A172 (cell line): ENCODE measurements at regions not wholly inside any gene's neighbourhood (a gene's known extent, or its start where the extent isn't known, plus 50 kb on each side); places are given as distances from the start of the nearest gene placed in this dataset.
A peak's percentile ranks its signal among the peaks of the same experiment; 100 is the strongest.

Experiments
- DNase-seq: peaks from one replicate; pipeline ENCODE4 v3.0.0-alpha.2; 2015; ENCODE audit warnings: low spot score

DNA sequence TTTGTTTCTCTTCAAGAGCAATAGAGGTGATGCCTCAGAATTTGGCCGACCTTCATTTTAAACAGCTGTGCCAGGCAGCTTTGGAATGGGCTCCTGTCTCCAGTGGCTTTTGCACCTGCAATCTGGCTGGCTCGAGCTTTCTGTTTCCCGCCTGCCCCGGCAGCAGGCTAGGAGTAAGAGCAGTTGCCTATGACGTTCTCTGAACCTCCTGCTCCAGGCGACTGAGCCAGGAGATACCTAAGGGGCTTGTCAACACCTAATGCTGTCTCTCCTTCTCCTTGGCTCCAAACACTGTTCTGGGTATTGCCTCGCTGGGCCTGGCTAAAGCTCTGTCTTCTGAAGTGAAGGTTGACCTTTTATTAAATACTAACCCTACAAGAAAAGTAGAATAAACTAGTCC lies 229.9 kb downstream of the LRRN1 start:
- DNase-seq, result no peak

DNA sequence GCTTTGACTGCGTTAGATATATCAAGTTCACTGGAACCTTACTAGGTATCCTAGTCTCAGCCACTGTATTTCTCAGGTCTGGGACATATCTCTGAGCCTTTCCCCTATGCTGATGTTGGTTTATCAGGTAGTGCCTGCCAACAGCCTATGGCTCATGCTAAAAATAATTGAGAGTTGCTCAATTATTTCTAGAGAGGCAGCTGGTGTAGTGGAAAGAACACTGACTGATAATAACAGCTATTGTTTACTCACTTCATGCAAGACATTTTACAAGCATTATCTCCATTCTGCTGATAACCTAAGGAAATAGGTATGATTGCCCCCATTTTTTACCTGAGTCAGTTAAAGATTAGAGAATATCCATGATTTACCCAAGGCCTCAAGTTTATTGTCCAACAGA lies 231.4 kb downstream of the LRRN1 start:
- DNase-seq, result no peak

DNA sequence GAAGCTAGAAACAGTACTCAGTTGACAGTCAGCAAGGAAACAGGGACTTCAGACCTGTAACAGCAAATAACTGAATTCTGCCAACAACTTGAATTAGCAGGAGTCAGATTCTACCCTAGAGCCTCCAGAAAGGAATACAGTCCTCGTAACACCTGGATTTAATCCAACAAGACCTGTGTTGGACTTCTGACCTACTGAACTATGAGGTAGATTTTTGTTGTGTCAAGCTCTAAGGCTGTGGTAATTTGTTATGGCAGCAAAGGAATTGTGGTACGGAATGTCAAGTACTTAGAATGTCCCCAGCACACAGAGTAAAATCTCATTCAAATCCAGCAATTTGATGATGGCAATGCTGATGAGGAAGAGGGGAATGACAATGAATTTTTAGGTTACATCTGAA lies 234.1 kb downstream of the LRRN1 start:
- DNase-seq, result no peak

DNA sequence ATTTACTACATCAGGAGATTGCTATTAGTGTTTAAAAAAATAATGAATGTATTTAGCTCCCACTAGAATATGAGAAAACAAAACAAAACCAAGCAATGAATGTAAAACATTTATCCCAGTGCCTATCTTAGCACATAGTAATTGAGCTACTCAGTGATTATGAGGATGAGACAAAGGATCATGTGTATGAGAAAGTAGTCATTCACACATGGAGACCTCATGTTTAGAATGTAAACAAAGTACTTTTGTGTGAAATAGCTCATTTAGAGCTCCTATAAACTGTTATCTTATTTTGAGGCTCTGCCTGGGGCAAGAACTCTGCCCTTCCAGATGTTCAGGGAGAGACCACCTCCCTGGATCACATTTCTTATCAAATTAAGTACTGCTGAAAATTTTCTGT lies 236.8 kb downstream of the LRRN1 start:
- DNase-seq, result no peak

DNA sequence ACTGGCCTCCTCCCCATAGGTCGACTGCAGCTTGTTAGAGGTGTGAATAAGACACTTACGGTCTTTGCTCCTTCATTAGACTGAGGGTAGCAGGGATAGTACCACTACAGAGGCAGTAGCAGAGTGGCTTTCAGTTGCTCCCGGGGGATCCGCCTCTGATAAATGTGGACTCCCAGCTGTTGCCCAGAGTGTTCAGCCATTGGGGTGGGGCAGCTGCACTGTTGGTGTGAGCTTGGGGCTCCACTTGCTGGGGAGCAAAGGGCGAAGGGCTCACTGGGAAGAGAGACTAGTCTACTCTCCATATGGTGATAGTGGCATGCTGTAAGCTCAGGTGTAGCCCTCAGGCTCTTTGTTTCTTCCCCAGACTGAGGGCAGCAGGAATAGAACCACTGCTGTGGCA lies 239.1 kb downstream of the LRRN1 start:
- DNase-seq, result no peak

DNA sequence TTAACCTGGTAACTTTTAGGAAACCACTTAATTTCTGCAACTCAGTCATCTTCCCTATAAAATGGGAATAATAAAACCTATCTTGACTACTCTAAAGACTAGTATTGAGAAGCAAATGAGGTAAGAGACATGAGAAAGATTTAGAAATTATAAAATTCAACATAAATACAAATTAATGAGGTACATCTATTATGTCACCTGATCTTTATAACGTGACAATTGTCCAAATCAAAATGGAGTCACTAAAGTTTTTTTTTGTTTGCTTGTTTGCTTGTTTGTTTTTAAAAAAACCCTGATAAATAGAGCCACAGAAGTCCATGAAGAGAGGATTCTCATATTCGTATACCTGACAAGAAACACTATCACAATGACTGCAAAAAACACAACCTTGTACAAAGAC lies 242.8 kb downstream of the LRRN1 start:
- DNase-seq, result no peak

DNA sequence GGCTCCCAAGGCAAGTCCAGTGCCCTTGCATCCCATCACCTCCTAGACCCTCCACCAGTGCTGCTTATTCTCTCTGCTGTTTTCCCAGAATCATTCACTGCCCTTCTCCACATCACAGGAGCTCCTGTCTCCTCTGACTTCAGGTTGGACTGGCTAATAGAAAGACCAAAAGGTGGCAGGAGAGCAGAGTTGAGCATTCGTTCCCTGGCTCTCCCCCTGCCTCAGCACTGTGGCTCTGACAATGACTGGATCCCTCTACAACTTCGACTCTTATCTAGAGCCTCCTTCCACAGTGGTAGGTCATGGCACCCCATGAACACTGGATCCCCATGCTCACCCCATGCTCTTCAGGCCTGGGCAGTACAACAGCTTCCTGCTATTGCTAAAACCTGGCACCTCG lies 243.6 kb downstream of the LRRN1 start:
- no peak for DNase-seq

DNA sequence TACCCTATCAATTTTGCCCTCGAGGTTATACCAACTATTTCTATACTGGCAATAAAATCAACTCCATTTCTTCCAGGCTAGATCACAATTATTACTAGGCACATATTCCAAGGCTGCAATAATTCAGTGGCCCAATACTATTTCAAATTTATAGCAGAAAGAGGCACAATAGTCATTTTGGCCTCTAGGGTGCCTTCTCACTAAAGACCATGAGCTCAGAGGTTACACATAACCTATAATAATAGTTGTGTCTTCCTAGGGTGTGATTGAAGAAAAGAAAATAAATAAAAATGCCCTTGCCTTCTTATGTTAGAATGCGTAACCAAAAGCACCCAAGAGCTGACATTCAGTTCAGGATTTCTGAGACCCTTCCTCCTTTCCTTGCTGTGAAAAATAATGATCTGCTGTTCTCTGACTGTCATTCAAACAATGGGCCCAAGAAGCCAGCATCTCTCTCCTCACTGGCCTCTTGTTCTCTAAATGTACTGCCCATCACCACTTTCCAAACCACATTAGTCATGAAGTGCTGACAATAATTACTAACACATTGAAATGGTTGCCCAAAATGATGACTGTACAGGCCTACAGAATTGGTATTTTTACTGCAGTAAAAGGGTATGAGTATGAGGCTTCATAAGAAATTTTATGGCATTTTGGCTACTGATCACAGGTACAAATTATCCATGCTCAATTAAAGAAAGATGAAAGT lies 244.8 kb downstream of the LRRN1 start:
- DNase-seq, result no peak

DNA sequence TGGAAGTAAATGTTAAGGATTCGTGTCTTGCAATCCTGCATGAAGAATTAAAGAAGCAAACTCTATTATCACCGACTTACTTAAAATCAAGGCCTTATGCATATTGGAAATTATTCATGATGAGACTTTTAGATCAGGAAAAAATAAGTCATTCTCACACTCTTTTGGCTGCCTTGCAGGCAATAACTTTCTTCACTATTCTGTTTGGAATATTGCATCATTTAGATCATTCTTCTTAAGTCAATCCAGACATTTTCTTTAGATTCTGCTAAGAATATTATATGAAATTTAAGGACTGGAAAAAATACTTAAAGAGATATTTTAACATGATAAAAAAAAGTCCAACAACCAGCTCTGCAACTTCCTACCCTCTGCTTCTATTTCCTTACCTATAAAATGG lies 245.4 kb downstream of the LRRN1 start:
- DNase-seq, result no peak

DNA sequence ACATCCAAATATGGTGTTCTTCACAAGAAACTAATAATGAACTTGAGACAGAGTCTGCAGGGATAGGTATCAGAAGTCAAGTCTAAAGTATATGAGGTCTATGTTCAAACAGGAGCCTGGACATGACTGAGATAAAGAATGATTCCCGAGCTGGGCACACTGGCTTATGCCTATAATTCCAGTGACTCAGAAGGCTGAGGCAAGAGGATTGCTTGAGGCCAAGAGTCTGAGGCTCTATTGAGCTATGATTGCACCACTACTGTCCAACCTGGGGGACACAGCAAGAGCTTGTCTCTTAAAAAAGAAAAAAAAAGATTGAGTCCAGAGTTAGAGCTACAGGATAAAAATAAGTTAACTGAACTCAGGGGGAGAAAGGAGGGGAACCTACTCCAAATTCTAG lies 246.5 kb downstream of the LRRN1 start:
- DNase-seq, result no peak

DNA sequence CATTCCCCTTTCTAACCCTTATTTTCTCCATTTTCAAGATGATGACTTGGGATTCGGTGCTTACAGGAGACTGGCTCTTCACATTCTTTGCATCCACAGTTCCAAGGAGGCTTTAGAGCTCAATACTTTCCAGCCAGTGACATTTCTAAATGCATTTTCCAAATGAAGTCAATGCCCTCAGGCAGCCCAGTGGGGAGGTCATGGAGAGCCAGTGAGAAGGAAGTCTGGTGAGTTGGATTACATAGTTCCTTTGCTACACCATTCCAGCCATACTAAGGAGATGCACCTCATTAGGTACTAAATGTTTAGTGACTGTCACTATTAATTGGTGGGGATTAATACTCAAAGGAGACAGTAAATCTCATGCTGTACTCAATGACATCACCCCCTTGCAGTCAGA lies 248.1 kb downstream of the LRRN1 start:
- DNase-seq, result no peak

DNA sequence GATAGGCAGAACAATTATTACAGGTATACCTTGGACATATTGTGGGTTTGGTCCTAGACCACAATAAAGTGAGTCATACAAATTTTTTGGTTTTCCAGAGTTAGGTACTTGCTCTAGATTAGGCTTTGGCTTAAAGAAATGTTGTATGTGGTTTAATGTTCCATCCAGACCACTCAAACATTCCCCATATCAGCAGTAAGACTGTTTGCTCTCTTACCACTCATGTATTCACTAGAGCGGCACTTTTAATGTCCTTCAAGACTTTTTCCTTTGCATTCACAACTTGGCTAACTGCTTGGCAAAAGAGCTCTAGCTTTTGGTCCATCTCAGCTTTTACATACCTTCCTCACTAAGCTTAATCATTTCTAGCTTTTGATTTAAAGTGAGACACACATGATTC lies 250.5 kb upstream of the SETMAR start:
- no peak for DNase-seq

DNA sequence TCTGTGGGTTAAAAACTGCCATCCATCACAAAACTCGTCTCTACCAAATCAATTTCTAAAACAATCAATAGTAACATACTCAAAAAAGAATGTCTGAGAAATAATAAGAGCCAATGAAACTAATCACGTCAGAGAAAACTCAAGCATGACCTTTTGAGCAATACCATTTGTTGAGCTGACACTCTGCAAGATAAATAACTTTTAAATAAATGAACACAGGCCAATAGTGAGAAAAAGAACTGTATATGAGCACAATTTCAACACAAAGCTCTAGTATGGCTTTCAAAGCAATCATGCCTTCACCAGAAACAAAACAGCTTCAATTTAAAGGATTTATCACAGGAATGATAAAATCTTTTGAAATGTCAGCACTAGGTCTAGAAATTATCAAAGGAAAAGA lies 249.2 kb upstream of the SETMAR start:
- DNase-seq, result no peak

DNA sequence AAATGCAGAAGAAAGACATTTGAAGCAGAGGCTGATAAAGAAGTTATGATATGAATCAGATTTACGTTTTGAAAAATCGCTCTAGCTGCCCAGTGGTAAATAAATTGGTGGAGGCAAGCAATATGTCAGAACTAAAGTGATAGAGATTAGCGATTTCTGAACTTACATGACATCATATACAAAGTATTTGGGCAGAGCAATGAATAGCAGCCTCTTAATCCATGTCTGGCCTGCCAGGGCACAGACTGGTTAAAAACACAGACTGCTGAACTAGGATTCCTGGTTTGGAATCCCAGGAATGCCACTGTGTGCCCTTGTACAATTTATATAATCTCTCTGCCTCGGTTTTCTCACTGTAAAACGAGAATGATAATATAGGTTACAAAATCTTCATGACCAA lies 243.1 kb upstream of the SETMAR start:
- peak; percentile 34 for DNase-seq

DNA sequence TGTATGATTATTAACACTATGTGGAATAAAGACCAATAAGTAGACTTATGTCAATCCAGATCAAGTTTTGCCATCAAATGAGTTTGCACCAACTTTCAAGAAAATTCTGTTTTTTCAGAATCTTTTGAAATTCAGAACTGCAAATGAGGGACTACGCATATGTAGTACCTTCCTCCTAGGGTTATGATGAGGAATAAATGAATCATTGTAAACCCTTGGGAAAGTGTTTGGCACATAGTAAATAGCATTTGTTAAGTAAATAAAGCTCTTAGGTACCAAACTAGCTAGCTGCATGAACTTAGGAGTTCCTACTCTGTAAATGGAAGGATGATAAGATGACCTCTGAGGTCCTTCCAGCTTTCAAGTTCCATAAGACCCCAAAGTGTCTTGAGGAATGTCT lies 242.6 kb upstream of the SETMAR start:
- DNase-seq, result no peak

DNA sequence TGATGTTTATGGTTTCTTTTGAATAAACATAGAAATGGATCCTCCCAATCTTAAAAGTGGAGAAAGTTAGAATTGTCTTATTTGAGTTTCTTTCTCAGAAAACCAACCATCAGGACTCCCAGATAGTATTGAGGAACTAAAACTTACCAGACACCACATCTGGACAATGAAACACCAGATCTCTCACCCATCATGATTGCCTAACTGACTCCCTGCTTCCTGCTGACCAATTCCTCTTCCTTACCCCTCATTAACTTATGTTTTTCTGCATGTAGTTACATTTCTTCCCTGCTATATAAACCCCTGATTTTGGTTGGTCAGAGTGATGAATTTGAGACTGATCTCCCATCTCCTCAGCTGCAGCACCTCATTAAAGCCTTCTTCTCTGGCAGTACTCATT lies 242.0 kb upstream of the SETMAR start:
- DNase-seq, result no peak

DNA sequence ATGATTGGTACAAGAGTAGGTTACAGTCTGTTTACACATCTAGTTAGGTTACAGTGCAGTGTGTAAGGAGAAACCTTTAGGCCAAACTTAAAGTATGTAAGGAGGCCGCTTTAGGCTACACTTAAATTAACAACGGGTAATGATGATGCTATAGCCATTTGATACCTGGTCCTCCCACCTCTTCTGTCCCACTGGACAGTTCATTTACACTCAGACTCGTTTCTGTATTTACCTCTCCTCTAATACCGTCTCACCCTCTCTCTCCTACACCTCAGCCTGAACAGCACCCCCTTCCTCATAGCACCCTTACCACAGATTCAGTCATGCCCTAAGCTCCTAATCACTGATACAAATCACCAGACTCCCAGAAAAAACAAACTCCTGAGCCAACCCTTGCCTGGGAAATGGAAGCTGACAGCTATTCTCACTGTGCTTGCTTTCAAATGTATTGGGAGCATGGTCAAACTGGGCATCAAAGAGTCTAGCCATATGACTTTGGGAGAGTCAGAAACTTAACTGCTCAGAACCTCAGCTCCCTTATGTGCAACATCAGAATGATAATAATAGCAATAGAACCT lies 241.3 kb upstream of the SETMAR start:
- DNase-seq, result no peak

DNA sequence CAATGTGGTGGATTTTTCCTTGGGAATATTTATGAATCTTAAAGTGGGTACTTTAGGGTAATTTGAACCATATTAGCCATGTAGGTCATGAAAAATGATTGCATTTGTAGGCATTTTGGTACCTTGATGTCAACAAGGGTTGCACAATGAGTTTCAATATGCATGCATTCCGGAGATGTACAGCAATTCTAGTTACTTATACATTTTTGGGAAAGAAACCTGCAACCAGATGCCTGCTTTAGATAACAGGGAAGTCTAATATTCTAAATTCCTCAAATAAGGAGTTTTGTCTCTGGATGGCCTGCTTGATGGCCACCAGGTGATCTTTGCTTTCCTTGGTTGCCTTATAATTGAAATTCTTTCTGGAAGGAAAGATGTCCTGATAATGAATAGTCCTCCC lies 240.5 kb upstream of the SETMAR start:
- DNase-seq, result no peak

DNA sequence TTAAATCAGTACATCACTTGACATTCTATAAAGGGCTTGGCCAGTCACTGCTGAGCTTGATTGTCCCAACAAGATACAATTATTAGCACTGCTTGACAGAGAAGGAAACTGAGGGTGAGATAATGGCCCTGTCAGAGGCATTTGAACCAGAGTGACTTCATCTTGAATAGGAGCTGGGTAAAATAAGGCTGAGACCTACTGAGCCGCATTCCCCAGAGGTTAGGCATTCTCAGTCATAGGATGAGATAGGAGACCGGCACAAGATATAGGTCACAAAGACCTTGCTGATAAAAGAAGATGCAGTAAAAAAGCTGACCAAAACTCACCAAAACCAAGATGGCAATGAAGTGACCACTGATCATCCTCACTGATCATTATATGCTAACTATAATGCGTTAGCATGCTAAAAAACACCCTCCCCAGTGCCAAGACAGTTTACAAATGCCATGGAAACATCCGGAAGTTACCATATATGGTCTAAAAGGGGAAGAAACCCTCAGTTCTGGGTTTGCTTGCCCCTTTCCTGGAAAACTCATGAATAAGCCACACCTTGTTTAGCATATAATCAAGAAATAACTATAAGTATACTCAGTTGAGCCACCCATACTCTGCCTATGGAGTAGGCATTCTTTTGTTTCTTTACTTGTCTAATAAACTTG lies 239.1 kb upstream of the SETMAR start:
- DNase-seq, result no peak

DNA sequence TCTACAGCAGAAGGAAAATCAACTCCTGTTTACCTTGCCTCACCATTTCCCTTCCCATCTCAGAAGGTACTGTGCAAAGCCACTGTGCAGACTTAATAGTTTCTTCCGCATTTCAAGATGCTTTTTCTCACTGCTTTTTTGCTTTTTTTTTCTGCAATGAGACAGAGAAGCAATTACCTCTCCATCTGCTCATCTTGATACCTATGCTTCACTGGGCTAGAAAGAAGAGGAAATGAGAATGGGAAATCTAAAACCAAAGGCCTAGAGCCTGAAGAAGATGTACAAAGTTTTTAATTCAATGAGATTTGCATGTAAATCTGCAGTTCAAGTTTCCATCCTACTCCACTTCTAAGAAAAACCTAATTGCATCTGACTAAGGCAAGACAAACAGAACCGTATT lies 238.1 kb upstream of the SETMAR start:
- no peak for DNase-seq

DNA sequence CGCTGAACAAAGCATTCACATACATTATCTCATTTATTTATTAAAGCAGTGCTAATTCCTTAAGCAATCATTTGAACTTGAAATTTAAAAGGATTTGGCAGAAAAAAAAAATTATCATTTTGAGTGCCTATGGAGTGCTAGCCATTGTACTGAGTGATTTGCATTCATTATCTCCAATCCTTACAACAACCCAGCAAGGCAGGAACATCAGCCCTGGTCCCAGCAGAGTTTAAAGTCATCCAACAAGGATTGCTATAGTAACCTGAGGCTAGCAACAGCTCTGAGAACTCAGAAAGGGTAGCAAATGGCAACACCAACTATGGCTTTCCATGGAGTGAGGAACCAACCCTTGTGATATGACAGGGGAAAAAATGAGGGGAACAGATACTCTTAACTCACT lies 237.6 kb upstream of the SETMAR start:
- DNase-seq, result no peak

DNA sequence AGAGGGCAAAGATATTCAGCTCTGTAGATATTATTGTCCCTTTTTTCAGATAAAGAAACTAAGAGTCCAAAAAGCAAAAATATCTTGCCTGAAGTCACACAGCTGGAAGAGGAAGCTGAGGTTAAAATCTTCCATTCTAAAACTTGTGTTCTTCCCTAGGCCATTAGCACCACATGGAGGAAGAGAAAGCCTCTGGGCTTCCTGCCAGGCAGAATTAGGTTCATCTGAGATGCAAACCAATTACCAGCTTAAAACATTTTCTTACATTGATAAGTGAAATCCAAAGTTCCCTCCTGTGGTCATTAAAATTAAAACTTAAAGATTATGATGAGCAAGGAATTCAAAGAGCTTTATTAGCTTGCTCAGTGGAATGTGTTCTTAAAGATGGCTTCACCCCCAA lies 235.3 kb upstream of the SETMAR start:
- no peak for DNase-seq

DNA sequence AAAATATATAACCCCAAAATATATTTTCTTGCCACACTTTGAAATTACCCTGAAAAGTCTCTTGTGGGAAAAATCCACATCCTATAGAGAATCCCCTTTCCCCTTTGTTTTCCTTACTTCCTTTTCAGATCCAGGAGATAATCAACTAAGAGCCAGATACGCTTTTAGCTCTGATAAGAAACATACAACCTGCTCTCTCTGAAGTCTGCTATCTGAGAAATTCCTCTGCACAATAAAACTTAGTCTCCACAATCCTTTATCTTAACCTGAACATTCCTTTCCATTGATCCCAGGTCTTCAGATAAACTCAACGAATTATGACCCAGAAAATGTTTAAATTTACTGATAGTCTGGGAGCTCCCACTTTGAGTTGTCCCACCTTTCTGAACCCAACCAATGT lies 233.4 kb upstream of the SETMAR start:
- no peak for DNase-seq
